ENCODE measurements at regions not wholly inside any gene's neighbourhood (a gene's known extent, or its start where the extent isn't known, plus 50 kb on each side); places are given as distances from the start of the nearest gene placed in this dataset.

DNA sequence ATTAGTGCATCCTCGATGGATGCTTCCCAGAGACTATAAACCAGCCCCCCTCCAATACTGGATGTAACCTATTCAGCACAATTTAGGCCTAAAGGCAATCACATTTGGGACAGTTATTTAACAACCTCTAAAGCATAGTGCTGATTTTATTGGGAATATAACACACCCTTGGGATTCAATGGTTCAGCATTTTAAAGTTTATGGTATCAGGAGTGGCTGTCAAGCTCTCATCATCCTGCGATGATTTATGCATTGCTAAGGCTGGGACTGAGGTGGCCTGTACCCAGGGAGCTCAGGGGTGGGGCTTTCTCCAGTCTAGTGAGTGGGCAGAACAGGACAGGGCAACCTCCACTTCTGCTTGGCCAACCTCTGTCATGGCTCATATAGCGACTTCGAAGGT is 464.9 kb downstream of the INHBA start:
- H3K4me3 ChIP-seq = no peak overlapping the region
- Mint-ChIP-seq H3K9me3 (no peaks in the 10 kb centered on the region), H3K4me3 (no peak overlapping the region), H3K27ac (no peak overlapping the region), H3K4me1 (no peaks in the 10 kb centered on the region), H3K27me3 (ENCODE audit: insufficient read depth, low read depth) (peaks cover 2% of the 10 kb centered on the region), H3K36me3 (no peaks in the 10 kb centered on the region)
- no peaks in the 10 kb centered on the region for H3K4me1 ChIP-seq
- H3K4me2 ChIP-seq = no peak overlapping the region
- H4K20me1 ChIP-seq (ENCODE audit: low read depth) = no peaks in the 10 kb centered on the region
- DNase-seq (ENCODE audit: low spot score) = no peak
- H3K36me3 ChIP-seq = no peaks in the 10 kb centered on the region
- no peaks in the 10 kb centered on the region for H3K27me3 ChIP-seq
- no peaks in the 10 kb centered on the region for H3K79me2 ChIP-seq (ENCODE audit: low read depth)
- H3K9ac ChIP-seq = no peak overlapping the region
- no peak for TF ChIP-seq CTCF (IDR thresholded peaks at IDR 0.05)
- no peak for TF ChIP-seq EZH2phosphoT487 (IDR thresholded peaks at IDR 0.05)
- no peak for TF ChIP-seq EZH2 (IDR thresholded peaks at IDR 0.05)
- no peaks in the 10 kb centered on the region for H3F3A ChIP-seq (ENCODE audit: low read depth)
- no peak overlapping the region for H2AFZ ChIP-seq (replicated peaks)
- no peak overlapping the region for H3K27ac ChIP-seq
- H3K9me3 ChIP-seq (ENCODE audit: low read depth) = no peaks in the 10 kb centered on the region

- Histone ChIP-seq H3K4me1 (no peaks in the 10 kb centered on the region), H3K79me2 (ENCODE audit: low read depth) (no peaks in the 10 kb centered on the region), H3K27me3 (no peaks in the 10 kb centered on the region), H2AFZ (replicated peaks) (no peak overlapping the region), H3K4me2 (no peak overlapping the region), H3K36me3 (no peaks in the 10 kb centered on the region), H4K20me1 (ENCODE audit: low read depth) (no peaks in the 10 kb centered on the region), H3K9ac (no peak overlapping the region), H3F3A (ENCODE audit: low read depth) (no peaks in the 10 kb centered on the region), H3K4me3 (no peak overlapping the region), H3K9me3 (ENCODE audit: low read depth) (no peaks in the 10 kb centered on the region), H3K27ac (no peak overlapping the region)
- no peak overlapping the region for H3K4me3 Mint-ChIP-seq
- no peaks in the 10 kb centered on the region for H3K27me3 Mint-ChIP-seq (ENCODE audit: insufficient read depth, low read depth)
- no peak for TF ChIP-seq EZH2 (IDR thresholded peaks at IDR 0.05)
- no peak for TF ChIP-seq EZH2phosphoT487 (IDR thresholded peaks at IDR 0.05)
- peak; percentile 6 for TF ChIP-seq CTCF (IDR thresholded peaks at IDR 0.05)
- no peaks in the 10 kb centered on the region for H3K36me3 Mint-ChIP-seq
- H3K27ac Mint-ChIP-seq = no peak overlapping the region
- DNase-seq (ENCODE audit: low spot score) = no peak
- peaks cover 25% of the 10 kb centered on the region for H3K9me3 Mint-ChIP-seq
- H3K4me1 Mint-ChIP-seq = no peaks in the 10 kb centered on the region
These were observed 470.8 kb downstream of the INHBA start for GRCh38 chr7:41232086-41232485.

DNA sequence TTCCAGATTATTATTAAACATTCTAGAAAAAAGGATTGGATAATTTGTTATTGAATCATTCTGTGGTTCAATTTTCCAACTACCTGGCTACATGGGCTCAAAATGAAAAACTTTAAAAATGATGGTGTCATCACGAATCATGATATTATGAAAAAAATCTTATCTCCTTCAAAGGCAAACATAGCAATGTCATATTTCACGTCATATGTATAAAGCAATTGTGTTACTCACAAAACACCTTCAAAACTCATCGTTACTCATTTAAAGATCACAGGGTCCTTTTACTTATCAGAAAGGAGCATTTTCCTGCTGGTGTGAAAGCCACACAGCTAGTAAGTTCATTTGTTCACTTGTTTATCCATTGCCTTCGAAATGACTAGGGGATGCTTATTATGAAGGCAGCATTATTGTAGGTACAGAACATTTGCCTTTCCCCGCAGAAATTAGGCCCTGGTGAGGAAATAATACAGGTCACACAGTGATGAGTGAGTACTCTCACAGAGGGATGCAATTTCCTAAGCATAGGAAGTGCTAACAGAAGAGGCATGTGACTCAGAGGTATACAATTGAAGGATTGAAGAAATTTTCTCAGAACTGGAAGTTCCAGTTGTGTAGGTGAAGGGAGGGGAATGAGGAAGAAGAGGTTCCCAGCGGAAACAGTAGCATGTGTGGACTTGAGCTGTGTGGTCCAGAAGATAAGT is 478.7 kb downstream of the INHBA start:
- Histone ChIP-seq H3K9me3 (ENCODE audit: low read depth) (no peaks in the 10 kb centered on the region), H3K27me3 (peaks cover 31% of the 10 kb centered on the region), H3K4me3 (no peak overlapping the region), H3K4me1 (peaks cover 6% of the 10 kb centered on the region), H3K79me2 (ENCODE audit: low read depth) (no peaks in the 10 kb centered on the region), H3K9ac (no peak overlapping the region), H4K20me1 (ENCODE audit: low read depth) (no peaks in the 10 kb centered on the region), H3K27ac (no peak overlapping the region), H3F3A (ENCODE audit: low read depth) (no peaks in the 10 kb centered on the region), H3K36me3 (no peaks in the 10 kb centered on the region), H2AFZ (replicated peaks) (no peak overlapping the region), H3K4me2 (no peak overlapping the region)
- Mint-ChIP-seq H3K27ac (no peak overlapping the region), H3K4me3 (no peak overlapping the region), H3K4me1 (peaks cover 4% of the 10 kb centered on the region), H3K27me3 (ENCODE audit: insufficient read depth, low read depth) (no peaks in the 10 kb centered on the region), H3K9me3 (peaks cover 8% of the 10 kb centered on the region), H3K36me3 (no peaks in the 10 kb centered on the region)
- TF ChIP-seq EZH2phosphoT487 (IDR thresholded peaks at IDR 0.05) = no peak
- TF ChIP-seq CTCF (IDR thresholded peaks at IDR 0.05) = no peak
- no peak for TF ChIP-seq EZH2 (IDR thresholded peaks at IDR 0.05)
- no peak for DNase-seq (ENCODE audit: low spot score)

Data from neural progenitor cell (in vitro differentiated cells).